ENCODE measurements at regions not wholly inside any gene's neighbourhood (a gene's known extent, or its start where the extent isn't known, plus 50 kb on each side); places are given as distances from the start of the nearest gene placed in this dataset.

GRCh38 chr13:99136427-99136954, 64.2 kb upstream of the UBAC2 start:
- H3K36me3 ChIP-seq (ENCODE audit: control insufficient read depth, insufficient read depth, low read length) = no peaks in the 10 kb centered on the region
- H3K27ac ChIP-seq = no peak overlapping the region

GRCh38 chr13:99140831-99141230, 59.8 kb upstream of the UBAC2 start:
- Histone ChIP-seq H3K9me3 (ENCODE audit: control insufficient read depth, low read length) (no peaks in the 10 kb centered on the region), H3K79me2 (no peaks in the 10 kb centered on the region), H3K27ac (no peak overlapping the region), H3K4me1 (no peaks in the 10 kb centered on the region), H3K4me2 (ENCODE audit: low read length) (no peak overlapping the region), H3K9ac (no peak overlapping the region), H2AFZ (no peak overlapping the region), H3K4me3 (ENCODE audit: low read depth, low read length) (no peak overlapping the region), H3K27me3 (ENCODE audit: control insufficient read depth, insufficient read depth, low read length) (no peaks in the 10 kb centered on the region), H3K36me3 (ENCODE audit: control insufficient read depth, insufficient read depth, low read length) (no peaks in the 10 kb centered on the region)
- no peak for TF ChIP-seq CTCF (IDR thresholded peaks at IDR 0.05)

More at GRCh38 chr13:99136427-99136954, 64.2 kb upstream of the UBAC2 start:
- no peaks in the 10 kb centered on the region for H3K27me3 ChIP-seq (ENCODE audit: control insufficient read depth, insufficient read depth, low read length)
- H3K9me3 ChIP-seq (ENCODE audit: control insufficient read depth, low read length) = no peaks in the 10 kb centered on the region
- H2AFZ ChIP-seq = no peak overlapping the region
- H3K79me2 ChIP-seq = no peaks in the 10 kb centered on the region
- TF ChIP-seq CTCF (IDR thresholded peaks at IDR 0.05) = no peak
- no peak overlapping the region for H3K4me2 ChIP-seq (ENCODE audit: low read length)
- H3K9ac ChIP-seq = no peak overlapping the region
- no peaks in the 10 kb centered on the region for H3K4me1 ChIP-seq
- no peak overlapping the region for H3K4me3 ChIP-seq (ENCODE audit: low read depth, low read length)

- H3K27ac ChIP-seq = no peak overlapping the region
- H2AFZ ChIP-seq = no peak overlapping the region
- no peak for TF ChIP-seq CTCF (IDR thresholded peaks at IDR 0.05)
- no peak overlapping the region for H3K4me3 ChIP-seq (ENCODE audit: low read depth, low read length)
- H3K4me2 ChIP-seq (ENCODE audit: low read length) = no peak overlapping the region
- no peak overlapping the region for H3K9ac ChIP-seq
- no peaks in the 10 kb centered on the region for H3K27me3 ChIP-seq (ENCODE audit: control insufficient read depth, insufficient read depth, low read length)
- no peaks in the 10 kb centered on the region for H3K36me3 ChIP-seq (ENCODE audit: control insufficient read depth, insufficient read depth, low read length)
- no peaks in the 10 kb centered on the region for H3K4me1 ChIP-seq
- H3K79me2 ChIP-seq = no peaks in the 10 kb centered on the region
- no peaks in the 10 kb centered on the region for H3K9me3 ChIP-seq (ENCODE audit: control insufficient read depth, low read length)
These were observed 56.8 kb upstream of the UBAC2 start for GRCh38 chr13:99143904-99144303.

- H3K9ac ChIP-seq = no peak overlapping the region
- no peaks in the 10 kb centered on the region for H3K79me2 ChIP-seq
- no peak overlapping the region for H3K4me3 ChIP-seq (ENCODE audit: low read depth, low read length)
- no peak for TF ChIP-seq CTCF (IDR thresholded peaks at IDR 0.05)
- no peaks in the 10 kb centered on the region for H3K36me3 ChIP-seq (ENCODE audit: control insufficient read depth, insufficient read depth, low read length)
- no peak overlapping the region for H3K4me2 ChIP-seq (ENCODE audit: low read length)
- H3K27ac ChIP-seq = no peak overlapping the region
- H3K9me3 ChIP-seq (ENCODE audit: control insufficient read depth, low read length) = no peaks in the 10 kb centered on the region
- no peaks in the 10 kb centered on the region for H3K4me1 ChIP-seq
- H2AFZ ChIP-seq = no peak overlapping the region
- H3K27me3 ChIP-seq (ENCODE audit: control insufficient read depth, insufficient read depth, low read length) = no peaks in the 10 kb centered on the region
These were observed 56.3 kb upstream of the UBAC2 start for GRCh38 chr13:99144306-99144705.

- no peaks in the 10 kb centered on the region for H3K27me3 ChIP-seq (ENCODE audit: control insufficient read depth, insufficient read depth, low read length)
- H3K4me3 ChIP-seq (ENCODE audit: low read depth, low read length) = no peak overlapping the region
- H2AFZ ChIP-seq = no peak overlapping the region
- no peaks in the 10 kb centered on the region for H3K79me2 ChIP-seq
- no peaks in the 10 kb centered on the region for H3K9me3 ChIP-seq (ENCODE audit: control insufficient read depth, low read length)
- H3K36me3 ChIP-seq (ENCODE audit: control insufficient read depth, insufficient read depth, low read length) = no peaks in the 10 kb centered on the region
- no peak overlapping the region for H3K27ac ChIP-seq
- H3K4me1 ChIP-seq = no peaks in the 10 kb centered on the region
- no peak overlapping the region for H3K4me2 ChIP-seq (ENCODE audit: low read length)
- TF ChIP-seq CTCF (IDR thresholded peaks at IDR 0.05) = no peak
- no peak overlapping the region for H3K9ac ChIP-seq
These were observed 55.2 kb upstream of the UBAC2 start for GRCh38 chr13:99145461-99145860.

Data from parathyroid adenoma (tissue), 2 donors.